ENCODE measurements at regions not wholly inside any gene's neighbourhood (a gene's known extent, or its start where the extent isn't known, plus 50 kb on each side); places are given as distances from the start of the nearest gene placed in this dataset.

- DNase-seq (ENCODE audit: low read depth in 1 of 2, low spot score in 1 of 2), result no peak
These were observed 118.2 kb upstream of the TGFBR2 start for GRCh38 chr3:30488070-30488756.

- no peak for DNase-seq (ENCODE audit: low read depth in 1 of 2, low spot score in 1 of 2)
These were observed 113.8 kb upstream of the TGFBR2 start for GRCh38 chr3:30492322-30493192.

GRCh38 chr3:30493911-30494311, 112.5 kb upstream of the TGFBR2 start:
- no peak for DNase-seq (ENCODE audit: low read depth in 1 of 2, low spot score in 1 of 2)

- DNase-seq (ENCODE audit: low read depth in 1 of 2, low spot score in 1 of 2), result no peak
These were observed 111.0 kb upstream of the TGFBR2 start for GRCh38 chr3:30495172-30496065.

GRCh38 chr3:30496066-30496966, 110.1 kb upstream of the TGFBR2 start:
- DNase-seq (ENCODE audit: low read depth in 1 of 2, low spot score in 1 of 2), result no peak

- DNase-seq (ENCODE audit: low read depth in 1 of 2, low spot score in 1 of 2), result no peak
These were observed 107.8 kb upstream of the TGFBR2 start for GRCh38 chr3:30498587-30498967.

- no peak for DNase-seq (ENCODE audit: low read depth in 1 of 2, low spot score in 1 of 2)
These were observed 105.6 kb upstream of the TGFBR2 start for GRCh38 chr3:30500666-30501399.

- DNase-seq (ENCODE audit: low read depth in 1 of 2, low spot score in 1 of 2), result no peak
These were observed 104.9 kb upstream of the TGFBR2 start for GRCh38 chr3:30501526-30501925.

GRCh38 chr3:30502051-30502741, 104.2 kb upstream of the TGFBR2 start:
- no peak for DNase-seq (ENCODE audit: low read depth in 1 of 2, low spot score in 1 of 2)

- no peak for DNase-seq (ENCODE audit: low read depth in 1 of 2, low spot score in 1 of 2)
These were observed 103.7 kb upstream of the TGFBR2 start for GRCh38 chr3:30502742-30503073.

- DNase-seq (ENCODE audit: low read depth in 1 of 2, low spot score in 1 of 2), result no peak
These were observed 103.0 kb upstream of the TGFBR2 start for GRCh38 chr3:30503446-30503845.

GRCh38 chr3:30504939-30505338, 101.5 kb upstream of the TGFBR2 start:
- DNase-seq (ENCODE audit: low read depth in 1 of 2, low spot score in 1 of 2), result no peak

GRCh38 chr3:30505866-30506520, 100.4 kb upstream of the TGFBR2 start:
- no peak for DNase-seq (ENCODE audit: low read depth in 1 of 2, low spot score in 1 of 2)

- DNase-seq (ENCODE audit: low read depth in 1 of 2, low spot score in 1 of 2), result no peak
These were observed 98.1 kb upstream of the TGFBR2 start for GRCh38 chr3:30508339-30508738.

- no peak for DNase-seq (ENCODE audit: low read depth in 1 of 2, low spot score in 1 of 2)
These were observed 95.8 kb upstream of the TGFBR2 start for GRCh38 chr3:30510596-30510995.

GRCh38 chr3:30511524-30512251, 94.7 kb upstream of the TGFBR2 start:
- no peak for DNase-seq (ENCODE audit: low read depth in 1 of 2, low spot score in 1 of 2)

- DNase-seq (ENCODE audit: low read depth in 1 of 2, low spot score in 1 of 2), result no peak
These were observed 93.8 kb upstream of the TGFBR2 start for GRCh38 chr3:30512576-30512975.

Measured in activated T-helper 1 cell treated with anti-CD3 and anti-CD28 coated beads, Interleukin-2, amount 50 U/mL, for 16 hours (primary cell).